ENCODE measurements at regions not wholly inside any gene's neighbourhood (a gene's known extent, or its start where the extent isn't known, plus 50 kb on each side); places are given as distances from the start of the nearest gene placed in this dataset.

DNA sequence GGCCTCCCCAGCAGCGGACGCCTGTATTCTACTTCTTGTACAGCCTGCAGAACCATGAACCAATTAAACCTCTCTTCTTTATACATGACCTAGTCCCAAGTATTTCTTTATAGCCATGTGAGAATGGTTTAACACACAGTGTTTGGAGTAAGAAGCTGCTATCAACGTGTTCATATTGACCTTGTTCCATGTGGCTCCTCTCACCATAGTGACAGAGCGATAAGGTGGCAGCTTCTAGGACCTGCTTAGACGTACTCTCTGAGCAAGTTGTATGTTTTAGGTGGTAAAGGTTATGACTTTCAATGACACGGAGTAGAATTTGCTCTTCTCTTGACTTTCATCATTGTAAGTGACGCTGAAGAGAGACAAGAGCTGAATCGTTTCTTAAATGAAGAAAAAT, 157.7 kb upstream of the SLCO3A1 start:
- H3K4me3 Mint-ChIP-seq (ENCODE audit: unreplicated experiment), result no peak overlapping the region
- no peaks in the 10 kb centered on the region for H3K36me3 Mint-ChIP-seq (ENCODE audit: unreplicated experiment)
- H3K4me1 Mint-ChIP-seq (ENCODE audit: unreplicated experiment), result no peaks in the 10 kb centered on the region
- no peak overlapping the region for H3K27ac Mint-ChIP-seq (ENCODE audit: unreplicated experiment)
- no peaks in the 10 kb centered on the region for H3K27me3 Mint-ChIP-seq (ENCODE audit: unreplicated experiment)
- DNase-seq (ENCODE audit: extremely low spot score, unreplicated experiment), result no peak
- H3K9me3 Mint-ChIP-seq (ENCODE audit: unreplicated experiment), result no peaks in the 10 kb centered on the region
- TF ChIP-seq, protein P1, sequence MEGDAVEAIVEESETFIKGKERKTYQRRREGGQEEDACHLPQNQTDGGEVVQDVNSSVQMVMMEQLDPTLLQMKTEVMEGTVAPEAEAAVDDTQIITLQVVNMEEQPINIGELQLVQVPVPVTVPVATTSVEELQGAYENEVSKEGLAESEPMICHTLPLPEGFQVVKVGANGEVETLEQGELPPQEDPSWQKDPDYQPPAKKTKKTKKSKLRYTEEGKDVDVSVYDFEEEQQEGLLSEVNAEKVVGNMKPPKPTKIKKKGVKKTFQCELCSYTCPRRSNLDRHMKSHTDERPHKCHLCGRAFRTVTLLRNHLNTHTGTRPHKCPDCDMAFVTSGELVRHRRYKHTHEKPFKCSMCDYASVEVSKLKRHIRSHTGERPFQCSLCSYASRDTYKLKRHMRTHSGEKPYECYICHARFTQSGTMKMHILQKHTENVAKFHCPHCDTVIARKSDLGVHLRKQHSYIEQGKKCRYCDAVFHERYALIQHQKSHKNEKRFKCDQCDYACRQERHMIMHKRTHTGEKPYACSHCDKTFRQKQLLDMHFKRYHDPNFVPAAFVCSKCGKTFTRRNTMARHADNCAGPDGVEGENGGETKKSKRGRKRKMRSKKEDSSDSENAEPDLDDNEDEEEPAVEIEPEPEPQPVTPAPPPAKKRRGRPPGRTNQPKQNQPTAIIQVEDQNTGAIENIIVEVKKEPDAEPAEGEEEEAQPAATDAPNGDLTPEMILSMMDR (IDR thresholded peaks at IDR 0.05), result no peak

DNA sequence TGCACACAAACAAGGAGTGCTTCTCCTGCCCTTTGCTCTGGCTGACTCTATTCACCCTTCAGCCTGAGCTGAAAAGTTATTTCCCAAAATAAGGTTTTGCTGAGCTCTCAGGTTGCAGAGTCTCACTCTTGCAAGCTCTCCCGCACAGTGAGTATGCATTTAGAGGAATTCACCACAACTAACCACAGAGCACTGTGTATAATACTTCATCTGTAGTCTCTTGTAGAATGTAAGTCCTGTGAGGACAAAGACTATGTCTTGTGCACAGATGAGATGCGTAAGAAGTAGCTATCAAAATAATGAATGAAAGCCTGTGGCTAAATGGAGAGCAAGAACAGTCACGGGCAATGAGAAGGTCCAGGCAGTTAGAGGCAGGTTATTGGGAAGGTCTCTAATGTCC, 156.5 kb upstream of the SLCO3A1 start:
- TF ChIP-seq, protein P1 (IDR thresholded peaks at IDR 0.05), result no peak
- Mint-ChIP-seq H3K4me1 (ENCODE audit: unreplicated experiment) (no peaks in the 10 kb centered on the region), H3K9me3 (ENCODE audit: unreplicated experiment) (no peaks in the 10 kb centered on the region), H3K27me3 (ENCODE audit: unreplicated experiment) (no peaks in the 10 kb centered on the region), H3K4me3 (ENCODE audit: unreplicated experiment) (no peak overlapping the region), H3K36me3 (ENCODE audit: unreplicated experiment) (no peaks in the 10 kb centered on the region), H3K27ac (ENCODE audit: unreplicated experiment) (no peak overlapping the region)
- DNase-seq (ENCODE audit: extremely low spot score, unreplicated experiment), result no peak

DNA sequence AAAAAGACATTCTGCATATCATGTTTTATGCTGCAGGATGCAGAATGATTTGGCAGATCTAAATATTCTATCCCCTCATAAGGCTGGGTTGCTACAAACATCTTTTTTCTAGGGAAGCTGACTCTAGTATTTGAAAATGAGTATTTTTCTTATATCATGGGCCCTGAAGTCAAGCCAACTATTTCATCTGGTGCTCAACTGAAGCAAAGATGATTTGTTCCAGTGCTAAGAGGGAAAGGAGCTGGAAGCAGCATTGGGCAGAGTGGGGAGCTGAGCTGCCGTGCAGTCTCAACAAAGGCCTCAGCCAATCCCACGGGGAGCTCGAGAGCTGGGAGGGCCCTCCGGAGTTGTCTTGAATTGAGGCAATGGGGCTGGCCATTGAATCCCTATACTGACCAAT, 155.3 kb upstream of the SLCO3A1 start:
- Mint-ChIP-seq H3K27ac (ENCODE audit: unreplicated experiment) (no peak overlapping the region), H3K4me3 (ENCODE audit: unreplicated experiment) (no peak overlapping the region), H3K36me3 (ENCODE audit: unreplicated experiment) (no peaks in the 10 kb centered on the region), H3K9me3 (ENCODE audit: unreplicated experiment) (no peaks in the 10 kb centered on the region), H3K27me3 (ENCODE audit: unreplicated experiment) (no peaks in the 10 kb centered on the region), H3K4me1 (ENCODE audit: unreplicated experiment) (no peaks in the 10 kb centered on the region)
- TF ChIP-seq, protein P1 (IDR thresholded peaks at IDR 0.05), result no peak
- DNase-seq (ENCODE audit: extremely low spot score, unreplicated experiment), result no peak

DNA sequence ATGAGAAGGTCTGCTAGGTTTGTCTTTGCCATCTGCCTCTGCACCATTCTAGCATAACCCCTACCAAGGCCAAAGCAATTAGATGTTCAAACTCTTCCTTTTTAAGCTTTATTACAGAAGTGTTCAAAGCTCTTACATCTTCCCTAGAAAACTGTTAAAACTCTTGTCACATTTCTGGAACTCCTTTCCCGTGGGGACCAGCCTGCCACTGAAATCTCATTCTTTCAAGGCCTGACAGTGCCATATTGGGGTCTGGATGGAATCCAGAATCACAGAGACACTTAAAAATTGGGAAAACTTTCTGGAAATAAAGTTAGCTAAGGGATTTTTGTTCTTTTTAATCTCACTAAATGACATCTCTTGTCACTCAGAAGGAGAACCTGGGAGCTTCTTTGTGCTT, 153.8 kb upstream of the SLCO3A1 start:
- no peaks in the 10 kb centered on the region for H3K36me3 Mint-ChIP-seq (ENCODE audit: unreplicated experiment)
- DNase-seq (ENCODE audit: extremely low spot score, unreplicated experiment), result no peak
- no peaks in the 10 kb centered on the region for H3K9me3 Mint-ChIP-seq (ENCODE audit: unreplicated experiment)
- no peaks in the 10 kb centered on the region for H3K27me3 Mint-ChIP-seq (ENCODE audit: unreplicated experiment)
- no peaks in the 10 kb centered on the region for H3K4me1 Mint-ChIP-seq (ENCODE audit: unreplicated experiment)
- H3K27ac Mint-ChIP-seq (ENCODE audit: unreplicated experiment), result no peak overlapping the region
- H3K4me3 Mint-ChIP-seq (ENCODE audit: unreplicated experiment), result no peak overlapping the region
- TF ChIP-seq, protein P1 (IDR thresholded peaks at IDR 0.05), result no peak

DNA sequence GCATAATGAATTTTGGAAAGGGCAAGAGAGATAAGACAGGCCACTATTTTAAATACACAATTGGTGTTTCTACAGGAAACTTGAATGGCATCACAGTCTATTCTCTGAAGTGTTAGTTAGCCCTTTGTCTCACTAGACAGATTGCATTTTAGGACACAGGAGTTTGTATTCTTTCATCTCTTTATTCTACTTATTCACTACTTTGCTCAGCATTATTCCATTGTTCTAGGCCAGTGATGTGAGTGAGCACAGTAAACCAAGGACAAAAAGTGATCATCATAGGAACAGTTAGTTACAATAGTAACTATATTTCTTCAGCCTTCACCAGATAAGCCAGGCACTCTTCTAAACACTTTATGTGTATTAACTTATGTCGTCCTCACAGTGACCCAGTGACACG, 150.2 kb upstream of the SLCO3A1 start:
- H3K27ac Mint-ChIP-seq (ENCODE audit: unreplicated experiment), result no peak overlapping the region
- H3K36me3 Mint-ChIP-seq (ENCODE audit: unreplicated experiment), result no peaks in the 10 kb centered on the region
- H3K4me1 Mint-ChIP-seq (ENCODE audit: unreplicated experiment), result no peaks in the 10 kb centered on the region
- H3K9me3 Mint-ChIP-seq (ENCODE audit: unreplicated experiment), result no peaks in the 10 kb centered on the region
- H3K4me3 Mint-ChIP-seq (ENCODE audit: unreplicated experiment), result no peak overlapping the region
- no peaks in the 10 kb centered on the region for H3K27me3 Mint-ChIP-seq (ENCODE audit: unreplicated experiment)
- DNase-seq (ENCODE audit: extremely low spot score, unreplicated experiment), result no peak
- TF ChIP-seq, protein P1 (IDR thresholded peaks at IDR 0.05), result no peak
